WTC11 (cell line): ENCODE measurements at regions not wholly inside any gene's neighbourhood (a gene's known extent, or its start where the extent isn't known, plus 50 kb on each side); places are given as distances from the start of the nearest gene placed in this dataset.

Experiments
- ATAC-seq: fragments of 200-7000 bp; cut with Tn5 transposase; 2 replicates; pipeline ENCODE4 v1.10.0; 2021; ENCODE audit warnings: mild to moderate bottlenecking, moderate library complexity
- CTCF ChIA-PET: fragments of 300-600 bp; sonication (Branson Sonifier 250); formaldehyde crosslinking; loops from one replicate; lab custom pipeline; 2021; ENCODE audit warnings: antibody characterized with exemption; lab: Charles Lee
- POLR2A ChIA-PET: fragments of 350-600 bp; sonication (Branson Sonifier 250); formaldehyde crosslinking; loops from one replicate; lab custom pipeline; 2021; ENCODE audit warnings: antibody characterized with exemption; lab: Charles Lee
- DNase-seq: peaks from one replicate; pipeline ENCODE4 v3.0.0; 2021; ENCODE audit warnings: low spot score
- H3K27ac Mint-ChIP-seq: 2 replicates; pipeline ENCODE4 v1.8.0; 2021; ENCODE audit warnings: mixed read lengths
- H3K27me3 Mint-ChIP-seq: 2 replicates; pipeline ENCODE4 v1.8.0; 2021; ENCODE audit warnings: low read depth, mild to moderate bottlenecking, moderate library complexity, mixed read lengths
- H3K36me3 Mint-ChIP-seq: 2 replicates; pipeline ENCODE4 v1.8.0; 2021; ENCODE audit warnings: mixed read lengths
- H3K4me1 Mint-ChIP-seq: 2 replicates; pipeline ENCODE4 v1.8.0; 2022; ENCODE audit warnings: mixed read lengths
- H3K4me3 Mint-ChIP-seq: 2 replicates; pipeline ENCODE4 v1.8.0; 2021; ENCODE audit warnings: mild to moderate bottlenecking, moderate library complexity, mixed read lengths
- H3K9me3 Mint-ChIP-seq: 2 replicates; pipeline ENCODE4 v1.8.0; 2021; ENCODE audit warnings: mixed read lengths
- ATF2 ChIP-seq: sonication (generic); formaldehyde crosslinking; IDR thresholded peaks from 2 replicates; pipeline ENCODE4 v1.8.1; 2022; ENCODE audit warnings: low read depth, missing genetic modification reagents, borderline replicate concordance
- CREM ChIP-seq: sonication (generic); formaldehyde crosslinking; IDR thresholded peaks from 2 replicates; pipeline ENCODE4 v1.8.1; 2022; ENCODE audit warnings: mild to moderate bottlenecking, missing genetic modification reagents, moderate library complexity
- CTCF ChIP-seq: fragments of 200-600 bp; IDR thresholded peaks from 2 replicates; pipeline ENCODE4 v1.8.0; 2022; ENCODE audit warnings: antibody characterized with exemption
- ELF4 ChIP-seq: sonication (generic); formaldehyde crosslinking; IDR thresholded peaks from 2 replicates; pipeline ENCODE4 v1.8.1; 2022; ENCODE audit warnings: low read depth, mild to moderate bottlenecking, moderate library complexity, missing genetic modification reagents
- FOXJ3 ChIP-seq: sonication (generic); formaldehyde crosslinking; IDR thresholded peaks from 2 replicates; pipeline ENCODE4 v1.9.0; 2021; ENCODE audit warnings: missing genetic modification reagents, mild to moderate bottlenecking, borderline replicate concordance
- FOXK1 ChIP-seq: sonication (generic); formaldehyde crosslinking; IDR thresholded peaks from 2 replicates; pipeline ENCODE4 v1.8.0; 2022; ENCODE audit warnings: mild to moderate bottlenecking, moderate library complexity, missing genetic modification reagents
- MAX ChIP-seq: sonication (generic); formaldehyde crosslinking; IDR thresholded peaks from 2 replicates; pipeline ENCODE4 v1.8.0; 2022; ENCODE audit warnings: mild to moderate bottlenecking, missing genetic modification reagents
- NR1H2 ChIP-seq: sonication (generic); formaldehyde crosslinking; IDR thresholded peaks from 2 replicates; pipeline ENCODE4 v1.9.0; 2021; ENCODE audit warnings: mild to moderate bottlenecking, moderate library complexity, missing genetic modification reagents
- PRRX2 ChIP-seq: fragments of 250-450 bp; sonication (Bioruptor Pico); IDR thresholded peaks from 2 replicates; pipeline ENCODE4 v1.8.0; 2021; ENCODE audit warnings: mild to moderate bottlenecking
- SP1 ChIP-seq: sonication (generic); formaldehyde crosslinking; conservative IDR thresholded peaks from 2 replicates; pipeline ENCODE4 v1.8.1; 2022; ENCODE audit warnings: missing genetic modification reagents
- TCF7 ChIP-seq: sonication (generic); formaldehyde crosslinking; IDR thresholded peaks from 2 replicates; pipeline ENCODE4 v1.8.0; 2022; ENCODE audit warnings: mild to moderate bottlenecking, low read depth, missing genetic modification reagents, moderate library complexity
- ZNF423 ChIP-seq: fragments of 250-450 bp; sonication (Bioruptor Pico); IDR thresholded peaks from 2 replicates; pipeline ENCODE4 v2.1.2; 2022; ENCODE audit warnings: mild to moderate bottlenecking, moderate library complexity
- TF ChIP-seq, protein P1 (sequence below): sonication (generic); formaldehyde crosslinking; IDR thresholded peaks from 2 replicates; pipeline ENCODE4 v1.8.1; 2022; ENCODE audit warnings: missing genetic modification reagents, borderline replicate concordance
- TF ChIP-seq, protein P2 (sequence below): sonication (generic); formaldehyde crosslinking; IDR thresholded peaks from 2 replicates; pipeline ENCODE4 v1.8.0; 2023; ENCODE audit warnings: missing genetic modification reagents, mild to moderate bottlenecking, borderline replicate concordance
- TF ChIP-seq, protein P3 (sequence below): sonication (generic); formaldehyde crosslinking; IDR thresholded peaks from 2 replicates; pipeline ENCODE4 v1.8.1; 2022; ENCODE audit warnings: low read depth, mild to moderate bottlenecking, moderate library complexity, missing genetic modification reagents, borderline replicate concordance
- TF ChIP-seq, protein P4 (sequence below): sonication (generic); formaldehyde crosslinking; IDR thresholded peaks from 2 replicates; pipeline ENCODE4 v1.8.1; 2023; ENCODE audit warnings: mild to moderate bottlenecking, moderate library complexity, missing genetic modification reagents
- TF ChIP-seq, protein P5 (sequence below): fragments of 250-450 bp; sonication (Bioruptor Pico); conservative IDR thresholded peaks from 2 replicates; pipeline ENCODE4 v1.9.0; 2021; ENCODE audit warnings: mild to moderate bottlenecking
- TF ChIP-seq, protein P6 (sequence below): fragments of 250-450 bp; sonication (Bioruptor Pico); IDR thresholded peaks from 2 replicates; pipeline ENCODE4 v1.8.0; 2021; ENCODE audit warnings: mild to moderate bottlenecking
- TF ChIP-seq, protein P7 (sequence below): sonication (generic); formaldehyde crosslinking; IDR thresholded peaks from 2 replicates; pipeline ENCODE4 v1.8.1; 2022; ENCODE audit warnings: mild to moderate bottlenecking, missing genetic modification reagents, moderate library complexity, borderline replicate concordance

- TF ChIP-seq CTCF (no peak), TCF7 (CRISPR knock-in tag) (no peak), SP1 (no peak), MAX (CRISPR knock-in tag) (no peak), ATF2 (CRISPR knock-in tag) (no peak), PRRX2 (no peak), FOXJ3 (CRISPR knock-in tag) (no peak), ELF4 (CRISPR knock-in tag) (no peak), CREM (CRISPR knock-in tag) (no peak)
- TF ChIP-seq, protein P1, sequence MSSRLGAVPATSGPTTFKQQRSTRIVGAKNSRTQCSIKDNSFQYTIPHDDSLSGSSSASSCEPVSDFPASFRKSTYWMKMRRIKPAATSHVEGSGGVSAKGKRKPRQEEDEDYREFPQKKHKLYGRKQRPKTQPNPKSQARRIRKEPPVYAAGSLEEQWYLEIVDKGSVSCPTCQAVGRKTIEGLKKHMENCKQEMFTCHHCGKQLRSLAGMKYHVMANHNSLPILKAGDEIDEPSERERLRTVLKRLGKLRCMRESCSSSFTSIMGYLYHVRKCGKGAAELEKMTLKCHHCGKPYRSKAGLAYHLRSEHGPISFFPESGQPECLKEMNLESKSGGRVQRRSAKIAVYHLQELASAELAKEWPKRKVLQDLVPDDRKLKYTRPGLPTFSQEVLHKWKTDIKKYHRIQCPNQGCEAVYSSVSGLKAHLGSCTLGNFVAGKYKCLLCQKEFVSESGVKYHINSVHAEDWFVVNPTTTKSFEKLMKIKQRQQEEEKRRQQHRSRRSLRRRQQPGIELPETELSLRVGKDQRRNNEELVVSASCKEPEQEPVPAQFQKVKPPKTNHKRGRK (CRISPR knock-in tag): no peak
- TF ChIP-seq, protein P2, sequence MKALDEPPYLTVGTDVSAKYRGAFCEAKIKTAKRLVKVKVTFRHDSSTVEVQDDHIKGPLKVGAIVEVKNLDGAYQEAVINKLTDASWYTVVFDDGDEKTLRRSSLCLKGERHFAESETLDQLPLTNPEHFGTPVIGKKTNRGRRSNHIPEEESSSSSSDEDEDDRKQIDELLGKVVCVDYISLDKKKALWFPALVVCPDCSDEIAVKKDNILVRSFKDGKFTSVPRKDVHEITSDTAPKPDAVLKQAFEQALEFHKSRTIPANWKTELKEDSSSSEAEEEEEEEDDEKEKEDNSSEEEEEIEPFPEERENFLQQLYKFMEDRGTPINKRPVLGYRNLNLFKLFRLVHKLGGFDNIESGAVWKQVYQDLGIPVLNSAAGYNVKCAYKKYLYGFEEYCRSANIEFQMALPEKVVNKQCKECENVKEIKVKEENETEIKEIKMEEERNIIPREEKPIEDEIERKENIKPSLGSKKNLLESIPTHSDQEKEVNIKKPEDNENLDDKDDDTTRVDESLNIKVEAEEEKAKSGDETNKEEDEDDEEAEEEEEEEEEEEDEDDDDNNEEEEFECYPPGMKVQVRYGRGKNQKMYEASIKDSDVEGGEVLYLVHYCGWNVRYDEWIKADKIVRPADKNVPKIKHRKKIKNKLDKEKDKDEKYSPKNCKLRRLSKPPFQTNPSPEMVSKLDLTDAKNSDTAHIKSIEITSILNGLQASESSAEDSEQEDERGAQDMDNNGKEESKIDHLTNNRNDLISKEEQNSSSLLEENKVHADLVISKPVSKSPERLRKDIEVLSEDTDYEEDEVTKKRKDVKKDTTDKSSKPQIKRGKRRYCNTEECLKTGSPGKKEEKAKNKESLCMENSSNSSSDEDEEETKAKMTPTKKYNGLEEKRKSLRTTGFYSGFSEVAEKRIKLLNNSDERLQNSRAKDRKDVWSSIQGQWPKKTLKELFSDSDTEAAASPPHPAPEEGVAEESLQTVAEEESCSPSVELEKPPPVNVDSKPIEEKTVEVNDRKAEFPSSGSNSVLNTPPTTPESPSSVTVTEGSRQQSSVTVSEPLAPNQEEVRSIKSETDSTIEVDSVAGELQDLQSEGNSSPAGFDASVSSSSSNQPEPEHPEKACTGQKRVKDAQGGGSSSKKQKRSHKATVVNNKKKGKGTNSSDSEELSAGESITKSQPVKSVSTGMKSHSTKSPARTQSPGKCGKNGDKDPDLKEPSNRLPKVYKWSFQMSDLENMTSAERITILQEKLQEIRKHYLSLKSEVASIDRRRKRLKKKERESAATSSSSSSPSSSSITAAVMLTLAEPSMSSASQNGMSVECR: no peak
- TF ChIP-seq, protein P3, sequence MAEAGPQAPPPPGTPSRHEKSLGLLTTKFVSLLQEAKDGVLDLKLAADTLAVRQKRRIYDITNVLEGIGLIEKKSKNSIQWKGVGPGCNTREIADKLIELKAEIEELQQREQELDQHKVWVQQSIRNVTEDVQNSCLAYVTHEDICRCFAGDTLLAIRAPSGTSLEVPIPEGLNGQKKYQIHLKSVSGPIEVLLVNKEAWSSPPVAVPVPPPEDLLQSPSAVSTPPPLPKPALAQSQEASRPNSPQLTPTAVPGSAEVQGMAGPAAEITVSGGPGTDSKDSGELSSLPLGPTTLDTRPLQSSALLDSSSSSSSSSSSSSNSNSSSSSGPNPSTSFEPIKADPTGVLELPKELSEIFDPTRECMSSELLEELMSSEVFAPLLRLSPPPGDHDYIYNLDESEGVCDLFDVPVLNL (CRISPR knock-in tag): no peak
- TF ChIP-seq, protein P4, sequence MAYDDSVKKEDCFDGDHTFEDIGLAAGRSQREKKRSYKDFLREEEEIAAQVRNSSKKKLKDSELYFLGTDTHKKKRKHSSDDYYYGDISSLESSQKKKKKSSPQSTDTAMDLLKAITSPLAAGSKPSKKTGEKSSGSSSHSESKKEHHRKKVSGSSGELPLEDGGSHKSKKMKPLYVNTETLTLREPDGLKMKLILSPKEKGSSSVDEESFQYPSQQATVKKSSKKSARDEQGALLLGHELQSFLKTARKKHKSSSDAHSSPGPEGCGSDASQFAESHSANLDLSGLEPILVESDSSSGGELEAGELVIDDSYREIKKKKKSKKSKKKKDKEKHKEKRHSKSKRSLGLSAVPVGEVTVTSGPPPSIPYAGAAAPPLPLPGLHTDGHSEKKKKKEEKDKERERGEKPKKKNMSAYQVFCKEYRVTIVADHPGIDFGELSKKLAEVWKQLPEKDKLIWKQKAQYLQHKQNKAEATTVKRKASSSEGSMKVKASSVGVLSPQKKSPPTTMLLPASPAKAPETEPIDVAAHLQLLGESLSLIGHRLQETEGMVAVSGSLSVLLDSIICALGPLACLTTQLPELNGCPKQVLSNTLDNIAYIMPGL (CRISPR knock-in tag): no peak
These were observed 77.3 kb upstream of the RTL1 start (continued) for GRCh38 chr14:100980823-100981222.

GRCh38 chr14:100981809-100982208, 78.3 kb upstream of the RTL1 start:
- CTCF ChIA-PET: no interaction called here
- Mint-ChIP-seq H3K4me1 (no peaks in the 10 kb centered on the region), H3K36me3 (peaks cover 14% of the 10 kb centered on the region), H3K4me3 (no peak overlapping the region), H3K27me3 (no peaks in the 10 kb centered on the region), H3K9me3 (no peaks in the 10 kb centered on the region), H3K27ac (no peak overlapping the region)
- DNase-seq: no peak
- ATAC-seq: no peak
- POLR2A ChIA-PET: no interaction called here
- TF ChIP-seq FOXK1 (CRISPR knock-in tag) (no peak), NR1H2 (CRISPR knock-in tag) (no peak), ZNF423 (CRISPR knock-in tag) (no peak)
- TF ChIP-seq, protein P5, sequence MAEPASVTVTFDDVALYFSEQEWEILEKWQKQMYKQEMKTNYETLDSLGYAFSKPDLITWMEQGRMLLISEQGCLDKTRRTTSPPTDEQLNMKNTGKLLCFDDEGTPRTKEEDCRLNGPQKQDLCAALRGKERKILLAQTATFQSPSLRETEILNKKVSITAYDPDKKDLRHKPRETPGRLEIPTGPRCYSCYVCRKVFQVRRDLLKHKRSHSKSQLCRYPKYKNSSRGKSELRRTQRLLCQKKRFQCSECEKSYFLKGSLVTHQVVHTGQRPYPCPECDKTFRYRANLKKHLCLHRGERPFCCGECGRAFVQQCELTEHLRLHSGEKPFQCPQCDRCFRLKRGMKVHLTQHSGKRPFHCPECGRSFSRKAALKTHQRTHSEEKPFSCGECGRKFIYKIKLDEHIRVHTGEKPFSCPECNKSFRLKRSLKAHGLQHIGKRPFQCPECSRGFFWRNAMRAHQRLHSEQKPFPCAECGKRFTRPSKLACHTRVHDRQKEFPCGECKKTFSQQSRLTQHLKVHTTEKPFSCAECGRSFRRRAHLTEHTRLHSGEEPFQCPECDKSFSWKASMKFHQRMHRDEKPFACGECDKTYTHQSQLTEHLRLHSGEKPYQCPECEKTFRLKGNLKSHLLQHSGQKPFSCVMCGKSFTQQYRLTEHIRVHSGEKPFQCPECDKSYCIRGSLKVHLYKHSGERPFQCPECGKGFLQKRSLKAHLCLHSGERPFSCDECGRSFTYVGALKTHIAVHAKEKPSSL (CRISPR knock-in tag): no peak
- TF ChIP-seq, protein P6, sequence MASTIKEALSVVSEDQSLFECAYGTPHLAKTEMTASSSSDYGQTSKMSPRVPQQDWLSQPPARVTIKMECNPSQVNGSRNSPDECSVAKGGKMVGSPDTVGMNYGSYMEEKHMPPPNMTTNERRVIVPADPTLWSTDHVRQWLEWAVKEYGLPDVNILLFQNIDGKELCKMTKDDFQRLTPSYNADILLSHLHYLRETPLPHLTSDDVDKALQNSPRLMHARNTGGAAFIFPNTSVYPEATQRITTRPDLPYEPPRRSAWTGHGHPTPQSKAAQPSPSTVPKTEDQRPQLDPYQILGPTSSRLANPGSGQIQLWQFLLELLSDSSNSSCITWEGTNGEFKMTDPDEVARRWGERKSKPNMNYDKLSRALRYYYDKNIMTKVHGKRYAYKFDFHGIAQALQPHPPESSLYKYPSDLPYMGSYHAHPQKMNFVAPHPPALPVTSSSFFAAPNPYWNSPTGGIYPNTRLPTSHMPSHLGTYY (CRISPR knock-in tag): no peak
- TF ChIP-seq, protein P7, sequence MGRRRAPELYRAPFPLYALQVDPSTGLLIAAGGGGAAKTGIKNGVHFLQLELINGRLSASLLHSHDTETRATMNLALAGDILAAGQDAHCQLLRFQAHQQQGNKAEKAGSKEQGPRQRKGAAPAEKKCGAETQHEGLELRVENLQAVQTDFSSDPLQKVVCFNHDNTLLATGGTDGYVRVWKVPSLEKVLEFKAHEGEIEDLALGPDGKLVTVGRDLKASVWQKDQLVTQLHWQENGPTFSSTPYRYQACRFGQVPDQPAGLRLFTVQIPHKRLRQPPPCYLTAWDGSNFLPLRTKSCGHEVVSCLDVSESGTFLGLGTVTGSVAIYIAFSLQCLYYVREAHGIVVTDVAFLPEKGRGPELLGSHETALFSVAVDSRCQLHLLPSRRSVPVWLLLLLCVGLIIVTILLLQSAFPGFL (CRISPR knock-in tag): no peak
